GM21717 (cell line): ENCODE measurements at regions not wholly inside any gene's neighbourhood (a gene's known extent, or its start where the extent isn't known, plus 50 kb on each side); places are given as distances from the start of the nearest gene placed in this dataset.

Experiments
- ATAC-seq: cut with Tn5 transposase; IDR thresholded peaks from one replicate; pipeline ENCODE4 v1.9.1; 2021; ENCODE audit warnings: mild to moderate bottlenecking, moderate library complexity; ENCODE audit not compliant: unreplicated experiment

GRCh38 chr2:42908518-42909200 lies 116.3 kb upstream of the HAAO start:
- ATAC-seq = no peak

- no peak for ATAC-seq
Measured at GRCh38 chr2:42907835-42908234, 115.5 kb upstream of the HAAO start.

GRCh38 chr2:42906557-42907411 lies 114.4 kb upstream of the HAAO start:
- ATAC-seq = no peak

- ATAC-seq = no peak
Measured at GRCh38 chr2:42906111-42906556, 113.8 kb upstream of the HAAO start.

GRCh38 chr2:42905341-42906110 lies 113.1 kb upstream of the HAAO start:
- no peak for ATAC-seq

GRCh38 chr2:42904576-42904876 lies 112.1 kb upstream of the HAAO start:
- no peak for ATAC-seq

- no peak for ATAC-seq
Measured at GRCh38 chr2:42903821-42904575, 111.6 kb upstream of the HAAO start.

GRCh38 chr2:42902939-42903709 lies 110.7 kb upstream of the HAAO start:
- ATAC-seq = no peak

- ATAC-seq = no peak
Measured at GRCh38 chr2:42901076-42901640, 108.8 kb upstream of the HAAO start.

- no peak for ATAC-seq
Measured at GRCh38 chr2:42900289-42900891, 108.0 kb upstream of the HAAO start.

GRCh38 chr2:42897358-42897757 lies 105.0 kb upstream of the HAAO start:
- no peak for ATAC-seq

GRCh38 chr2:42895791-42896135 lies 103.4 kb upstream of the HAAO start:
- no peak for ATAC-seq

- no peak for ATAC-seq
Measured at GRCh38 chr2:42895134-42895790, 102.9 kb upstream of the HAAO start.

- ATAC-seq = no peak
Measured at GRCh38 chr2:42893047-42893758, 100.8 kb upstream of the HAAO start.

GRCh38 chr2:42890791-42891355 lies 98.5 kb upstream of the HAAO start:
- ATAC-seq = no peak

GRCh38 chr2:42888321-42889245 lies 96.2 kb upstream of the HAAO start:
- no peak for ATAC-seq

- ATAC-seq = no peak
Measured at GRCh38 chr2:42886921-42887320, 94.5 kb upstream of the HAAO start.
